Smooth muscle cell (in vitro differentiated cells): ENCODE measurements at regions not wholly inside any gene's neighbourhood (a gene's known extent, or its start where the extent isn't known, plus 50 kb on each side); places are given as distances from the start of the nearest gene placed in this dataset.

Source experiments
- DNase-seq: peaks from one replicate; lab custom pipeline; 2025; ENCODE audit not compliant: unreplicated experiment; lab: John Stamatoyannopoulos, UW
- H2AFZ ChIP-seq: fragments of 200-600 bp; sonication (generic); 2 replicates; pipeline ENCODE4 v1.6.0; 2016; ENCODE audit warnings: antibody characterized with exemption, low read depth, mild to moderate bottlenecking
- H3F3A ChIP-seq: fragments of 200-600 bp; sonication (generic); 2 replicates; pipeline ENCODE4 v1.6.0; 2017; ENCODE audit warnings: antibody characterized with exemption, low read depth
- H3K27ac ChIP-seq: fragments of 200-600 bp; sonication (generic); 2 replicates; pipeline ENCODE4 v1.5.1; 2016; ENCODE audit warnings: low read depth, mild to moderate bottlenecking
- H3K27me3 ChIP-seq: fragments of 200-600 bp; sonication (generic); 2 replicates; pipeline ENCODE4 v1.6.1; 2016; ENCODE audit warnings: low read depth, mild to moderate bottlenecking
- H3K36me3 ChIP-seq: fragments of 200-600 bp; sonication (generic); 2 replicates; pipeline ENCODE4 v1.5.1; 2016; ENCODE audit warnings: low read depth
- H3K4me1 ChIP-seq: fragments of 200-600 bp; sonication (generic); 2 replicates; pipeline ENCODE4 v1.5.1; 2016; ENCODE audit warnings: low read depth
- H3K4me2 ChIP-seq: fragments of 200-600 bp; sonication (generic); 2 replicates; pipeline ENCODE4 v1.6.0; 2016; ENCODE audit warnings: mild to moderate bottlenecking
- H3K4me3 ChIP-seq: fragments of 200-600 bp; sonication (generic); 2 replicates; pipeline ENCODE4 v1.5.1; 2016; ENCODE audit warnings: mild to moderate bottlenecking
- H3K79me2 ChIP-seq: fragments of 200-600 bp; sonication (generic); 2 replicates; pipeline ENCODE4 v1.6.0; 2016; ENCODE audit warnings: low read depth, mild to moderate bottlenecking
- H3K9ac ChIP-seq: fragments of 200-600 bp; sonication (generic); 2 replicates; pipeline ENCODE4 v1.6.0; 2016; ENCODE audit warnings: low read depth
- H3K9me3 ChIP-seq: fragments of 200-600 bp; sonication (generic); replicated peaks from 2 replicates; pipeline ENCODE4 v1.5.1; 2016; ENCODE audit warnings: low read depth
- H4K20me1 ChIP-seq: fragments of 200-600 bp; sonication (generic); 2 replicates; pipeline ENCODE4 v1.6.0; 2016; ENCODE audit warnings: low read depth
- CTCF ChIP-seq: fragments of 200-600 bp; sonication (generic); IDR thresholded peaks from 2 replicates; pipeline ENCODE4 v1.5.1; 2017; ENCODE audit warnings: borderline replicate concordance, mild to moderate bottlenecking, antibody characterized with exemption; ENCODE audit not compliant: insufficient read depth, poor library complexity, severe bottlenecking
- WGBS: methylation state at CpG from one replicate; pipeline ENCODE4 v1.1.7; 2016; ENCODE audit warnings: low lambda C conversion rate; 5-methylcytosine and 5-hydroxymethylcytosine counted together

GRCh38 chr6:140758169-140758877 is 1374.4 kb upstream of the GJE1 start:
- Histone ChIP-seq H4K20me1 (no peaks in the 10 kb centered on the region), H3K79me2 (no peaks in the 10 kb centered on the region), H3K27ac (no peak overlapping the region), H3K4me2 (no peak overlapping the region), H3K4me1 (no peaks in the 10 kb centered on the region), H3K27me3 (no peaks in the 10 kb centered on the region), H3K36me3 (no peaks in the 10 kb centered on the region), H2AFZ (no peak overlapping the region), H3K4me3 (no peak overlapping the region), H3K9me3 (no peaks in the 10 kb centered on the region), H3F3A (no peaks in the 10 kb centered on the region), H3K9ac (no peak overlapping the region)
- no peak for TF ChIP-seq CTCF
- 93% methylated on average over 3 of the region's 3 CpGs for WGBS
- no peak for DNase-seq

- no peaks in the 10 kb centered on the region for H3K4me1 ChIP-seq
- H3K36me3 ChIP-seq, result no peaks in the 10 kb centered on the region
- H3K27me3 ChIP-seq, result no peaks in the 10 kb centered on the region
- no peak overlapping the region for H3K4me3 ChIP-seq
- H3K79me2 ChIP-seq, result no peaks in the 10 kb centered on the region
- no peaks in the 10 kb centered on the region for H3F3A ChIP-seq
- no peak overlapping the region for H3K27ac ChIP-seq
- no peaks in the 10 kb centered on the region for H4K20me1 ChIP-seq
- H3K9ac ChIP-seq, result no peak overlapping the region
- H2AFZ ChIP-seq, result no peak overlapping the region
- no peak overlapping the region for H3K4me2 ChIP-seq
- no peaks in the 10 kb centered on the region for H3K9me3 ChIP-seq
- DNase-seq, result no peak
- 90% methylated on average over 1 of the region's 1 CpG for WGBS
- TF ChIP-seq CTCF, result no peak
Measured at GRCh38 chr6:140752234-140752633, 1377.8 kb upstream of the CITED2 start.

- H3K27me3 ChIP-seq, result no peaks in the 10 kb centered on the region
- no peaks in the 10 kb centered on the region for H4K20me1 ChIP-seq
- H3K79me2 ChIP-seq, result no peaks in the 10 kb centered on the region
- no peak overlapping the region for H3K9ac ChIP-seq
- H3F3A ChIP-seq, result no peaks in the 10 kb centered on the region
- no peaks in the 10 kb centered on the region for H3K4me1 ChIP-seq
- no peak for DNase-seq
- no peak overlapping the region for H2AFZ ChIP-seq
- H3K9me3 ChIP-seq, result no peaks in the 10 kb centered on the region
- H3K4me2 ChIP-seq, result no peak overlapping the region
- no peak for TF ChIP-seq CTCF
- no peak overlapping the region for H3K4me3 ChIP-seq
- no peaks in the 10 kb centered on the region for H3K36me3 ChIP-seq
- no peak overlapping the region for H3K27ac ChIP-seq
- 84% methylated on average over 2 of the region's 2 CpGs for WGBS
Measured at GRCh38 chr6:140747114-140747513, 1372.7 kb upstream of the CITED2 start.
